KOPT-K1 (cell line): ENCODE measurements at regions not wholly inside any gene's neighbourhood (a gene's known extent, or its start where the extent isn't known, plus 50 kb on each side); places are given as distances from the start of the nearest gene placed in this dataset.

Experiments
- H3K27ac ChIP-seq: fragments of 200-600 bp; sonication (generic); 2 replicates; pipeline ENCODE4 v1.5.1; 2016; ENCODE audit warnings: antibody characterized with exemption, mild to moderate bottlenecking, low read depth, low read length; ENCODE audit not compliant: poor library complexity, severe bottlenecking
- H3K36me3 ChIP-seq: fragments of 200-600 bp; sonication (generic); 2 replicates; pipeline ENCODE4 v1.5.1; 2017; ENCODE audit warnings: antibody characterized with exemption, mild to moderate bottlenecking, low read length, moderate library complexity; ENCODE audit not compliant: insufficient read depth
- H3K9me3 ChIP-seq: fragments of 200-600 bp; sonication (generic); 2 replicates; pipeline ENCODE4 v1.5.1; 2017; ENCODE audit warnings: antibody characterized with exemption, low read length, mild to moderate bottlenecking; ENCODE audit not compliant: insufficient read depth, poor library complexity, severe bottlenecking

- Histone ChIP-seq H3K36me3 (no peaks in the 10 kb centered on the region), H3K27ac (no peak overlapping the region), H3K9me3 (no peaks in the 10 kb centered on the region)
Observed at GRCh38 chr2:198236338-198236737, 431.9 kb downstream of the PLCL1 start.

GRCh38 chr2:198232281-198232680, 427.9 kb downstream of the PLCL1 start:
- no peak overlapping the region for H3K27ac ChIP-seq
- H3K36me3 ChIP-seq: no peaks in the 10 kb centered on the region
- H3K9me3 ChIP-seq: no peaks in the 10 kb centered on the region

- no peaks in the 10 kb centered on the region for H3K36me3 ChIP-seq
- H3K27ac ChIP-seq: no peak overlapping the region
- no peaks in the 10 kb centered on the region for H3K9me3 ChIP-seq
Observed at GRCh38 chr2:198231562-198231961, 427.2 kb downstream of the PLCL1 start.

GRCh38 chr2:198220763-198221610, 416.6 kb downstream of the PLCL1 start:
- H3K36me3 ChIP-seq: no peaks in the 10 kb centered on the region
- H3K9me3 ChIP-seq: no peaks in the 10 kb centered on the region
- H3K27ac ChIP-seq: no peak overlapping the region

GRCh38 chr2:198219292-198219691, 414.9 kb downstream of the PLCL1 start:
- H3K9me3 ChIP-seq: no peaks in the 10 kb centered on the region
- no peaks in the 10 kb centered on the region for H3K36me3 ChIP-seq
- H3K27ac ChIP-seq: no peak overlapping the region

GRCh38 chr2:198214114-198214596, 409.8 kb downstream of the PLCL1 start:
- Histone ChIP-seq H3K27ac (no peak overlapping the region), H3K36me3 (no peaks in the 10 kb centered on the region), H3K9me3 (no peaks in the 10 kb centered on the region)

GRCh38 chr2:198213253-198213652, 408.9 kb downstream of the PLCL1 start:
- H3K36me3 ChIP-seq: no peaks in the 10 kb centered on the region

GRCh38 chr2:198211706-198212105, 407.3 kb downstream of the PLCL1 start:
- Histone ChIP-seq H3K9me3 (no peaks in the 10 kb centered on the region), H3K36me3 (no peaks in the 10 kb centered on the region), H3K27ac (no peak overlapping the region)

More at GRCh38 chr2:198213253-198213652, 408.9 kb downstream of the PLCL1 start:
- no peaks in the 10 kb centered on the region for H3K9me3 ChIP-seq
- no peak overlapping the region for H3K27ac ChIP-seq

GRCh38 chr2:198203336-198204069, 399.1 kb downstream of the PLCL1 start:
- no peaks in the 10 kb centered on the region for H3K9me3 ChIP-seq
- no peaks in the 10 kb centered on the region for H3K36me3 ChIP-seq
- H3K27ac ChIP-seq: no peak overlapping the region
